DND-41 (cell line): ENCODE measurements at regions not wholly inside any gene's neighbourhood (a gene's known extent, or its start where the extent isn't known, plus 50 kb on each side); places are given as distances from the start of the nearest gene placed in this dataset.

Source experiments
- ATAC-seq: fragments of 200-7000 bp; cut with Tn5 transposase; 3 replicates; pipeline ENCODE4 v1.9.1; 2021; ENCODE audit warnings: low read depth; ENCODE audit not compliant: insufficient read depth
- DNase-seq: peaks from one replicate; pipeline ENCODE4 v3.0.0-alpha.2; 2020
- H2AFZ ChIP-seq: 2 replicates; pipeline ENCODE4 v1.6.0; 2012; ENCODE audit warnings: low read depth, low read length
- H3K27ac ChIP-seq: 2 replicates; pipeline ENCODE4 v1.5.1; 2012; ENCODE audit warnings: low read length, inconsistent platforms
- H3K27me3 ChIP-seq: fragments of 200-600 bp; sonication (generic); 2 replicates; pipeline ENCODE4 v1.6.0; 2012; ENCODE audit warnings: low read length, mild to moderate bottlenecking, inconsistent platforms; ENCODE audit not compliant: insufficient read depth, poor library complexity
- H3K36me3 ChIP-seq: 2 replicates; pipeline ENCODE4 v1.5.1; 2012; ENCODE audit warnings: low read length, inconsistent platforms; ENCODE audit not compliant: insufficient read depth
- H3K4me1 ChIP-seq: 2 replicates; pipeline ENCODE4 v1.5.1; 2012; ENCODE audit warnings: mild to moderate bottlenecking, low read length; ENCODE audit not compliant: insufficient read depth
- H3K4me2 ChIP-seq: 2 replicates; pipeline ENCODE4 v1.6.0; 2012; ENCODE audit warnings: mild to moderate bottlenecking, moderate library complexity, low read length, inconsistent platforms; ENCODE audit not compliant: insufficient read depth
- H3K4me3 ChIP-seq, 2 experiments: fragments of 200-600 bp in 1 of 2; shearing (Covaris generic) in 1 of 2; 2 replicates each; pipeline ENCODE4 v1.5.1; 2012 to 2016; ENCODE audit warnings: inconsistent platforms in 2 of 2, low read length in 2 of 2, mild to moderate bottlenecking in 2 of 2, low read depth in 1 of 2, moderate library complexity in 1 of 2
- H3K79me2 ChIP-seq: 2 replicates; pipeline ENCODE4 v1.6.0; 2012; ENCODE audit warnings: low read length, inconsistent platforms; ENCODE audit not compliant: insufficient read depth
- H3K9ac ChIP-seq: 2 replicates; pipeline ENCODE4 v1.6.0; 2012; ENCODE audit warnings: low read depth, mild to moderate bottlenecking, inconsistent platforms, low read length, moderate library complexity
- H3K9me3 ChIP-seq: 2 replicates; pipeline ENCODE4 v1.5.1; 2012; ENCODE audit warnings: low read length, moderate library complexity, mild to moderate bottlenecking, inconsistent platforms; ENCODE audit not compliant: insufficient read depth, severe bottlenecking
- H4K20me1 ChIP-seq: 2 replicates; pipeline ENCODE4 v1.6.0; 2012; ENCODE audit warnings: low read length; ENCODE audit not compliant: insufficient read depth
- EZH2 ChIP-seq: IDR thresholded peaks from 3 replicates; pipeline ENCODE4 v1.6.1; 2012; ENCODE audit warnings: borderline replicate concordance, low read depth, mild to moderate bottlenecking, moderate library complexity, low read length, inconsistent platforms; ENCODE audit not compliant: severe bottlenecking
- TF ChIP-seq, protein P1 (sequence below): IDR thresholded peaks from 2 replicates; pipeline ENCODE4 v1.5.1; 2012; ENCODE audit warnings: borderline replicate concordance, low read length, moderate library complexity, mild to moderate bottlenecking; ENCODE audit not compliant: poor library complexity, severe bottlenecking; ENCODE audit errors: extremely low read depth

DNA sequence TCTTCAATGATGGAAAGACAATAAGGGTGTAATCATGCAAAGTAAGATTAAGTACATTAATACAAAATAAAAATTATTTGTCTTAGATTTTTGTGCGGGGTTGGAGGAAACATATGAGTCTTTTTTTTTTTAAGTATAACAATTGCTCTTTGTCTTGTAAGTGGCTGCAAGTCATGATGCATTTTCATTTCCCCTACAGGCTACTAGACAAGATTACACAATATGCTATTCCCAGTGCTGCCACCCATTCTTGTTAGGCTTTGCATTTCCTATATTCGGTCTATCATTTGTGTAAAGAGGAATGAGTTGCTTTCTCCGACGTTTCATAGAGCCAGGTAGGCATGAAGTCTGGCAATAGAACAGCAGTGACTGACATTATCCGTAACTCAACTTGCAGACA is 294.2 kb upstream of the CYLC2 start:
- no peaks in the 10 kb centered on the region for H3K36me3 ChIP-seq
- H3K27ac ChIP-seq = no peak overlapping the region
- no peaks in the 10 kb centered on the region for H3K4me1 ChIP-seq
- no peak overlapping the region for H2AFZ ChIP-seq
- H3K4me3 ChIP-seq = no peak overlapping the region
- H3K79me2 ChIP-seq = no peaks in the 10 kb centered on the region
- no peaks in the 10 kb centered on the region for H3K9me3 ChIP-seq
- no peaks in the 10 kb centered on the region for H4K20me1 ChIP-seq
- no peak for DNase-seq
- no peaks in the 10 kb centered on the region for H3K27me3 ChIP-seq
- no peak overlapping the region for H3K9ac ChIP-seq
- no peak for ATAC-seq
- H3K4me2 ChIP-seq = no peak overlapping the region
- TF ChIP-seq EZH2 = no peak
- TF ChIP-seq, protein P1, sequence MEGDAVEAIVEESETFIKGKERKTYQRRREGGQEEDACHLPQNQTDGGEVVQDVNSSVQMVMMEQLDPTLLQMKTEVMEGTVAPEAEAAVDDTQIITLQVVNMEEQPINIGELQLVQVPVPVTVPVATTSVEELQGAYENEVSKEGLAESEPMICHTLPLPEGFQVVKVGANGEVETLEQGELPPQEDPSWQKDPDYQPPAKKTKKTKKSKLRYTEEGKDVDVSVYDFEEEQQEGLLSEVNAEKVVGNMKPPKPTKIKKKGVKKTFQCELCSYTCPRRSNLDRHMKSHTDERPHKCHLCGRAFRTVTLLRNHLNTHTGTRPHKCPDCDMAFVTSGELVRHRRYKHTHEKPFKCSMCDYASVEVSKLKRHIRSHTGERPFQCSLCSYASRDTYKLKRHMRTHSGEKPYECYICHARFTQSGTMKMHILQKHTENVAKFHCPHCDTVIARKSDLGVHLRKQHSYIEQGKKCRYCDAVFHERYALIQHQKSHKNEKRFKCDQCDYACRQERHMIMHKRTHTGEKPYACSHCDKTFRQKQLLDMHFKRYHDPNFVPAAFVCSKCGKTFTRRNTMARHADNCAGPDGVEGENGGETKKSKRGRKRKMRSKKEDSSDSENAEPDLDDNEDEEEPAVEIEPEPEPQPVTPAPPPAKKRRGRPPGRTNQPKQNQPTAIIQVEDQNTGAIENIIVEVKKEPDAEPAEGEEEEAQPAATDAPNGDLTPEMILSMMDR = no peak

DNA sequence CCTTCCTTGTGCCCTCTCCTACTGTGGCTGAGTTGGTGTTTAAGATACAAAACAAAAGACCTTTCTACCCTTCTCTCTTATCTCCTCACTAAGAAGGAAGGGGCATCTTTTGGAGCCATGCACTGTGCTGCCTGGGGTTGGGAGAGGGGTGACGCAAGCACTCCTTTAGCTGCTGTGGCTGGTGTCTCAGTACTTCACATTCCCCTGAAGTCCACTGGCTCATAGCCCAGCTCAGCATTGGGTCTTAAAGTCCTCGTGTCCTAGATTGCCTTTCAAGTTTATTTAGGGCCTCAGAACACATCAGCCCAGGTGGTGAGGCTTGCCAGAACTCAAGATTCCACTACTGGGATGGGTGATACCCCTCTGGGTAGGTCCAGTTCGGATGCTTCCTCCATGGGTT is 325.9 kb upstream of the CYLC2 start:
- Histone ChIP-seq H2AFZ (no peak overlapping the region), H3K27ac (no peak overlapping the region), H3K4me2 (no peak overlapping the region), H3K9me3 (no peaks in the 10 kb centered on the region), H3K9ac (no peak overlapping the region), H3K27me3 (no peaks in the 10 kb centered on the region), H3K79me2 (no peaks in the 10 kb centered on the region), H3K4me3 (no peak overlapping the region), H4K20me1 (no peaks in the 10 kb centered on the region), H3K36me3 (no peaks in the 10 kb centered on the region), H3K4me1 (no peaks in the 10 kb centered on the region)
- no peak for TF ChIP-seq EZH2
- TF ChIP-seq, protein P1 = no peak
- ATAC-seq (no peak), DNase-seq (no peak)

DNA sequence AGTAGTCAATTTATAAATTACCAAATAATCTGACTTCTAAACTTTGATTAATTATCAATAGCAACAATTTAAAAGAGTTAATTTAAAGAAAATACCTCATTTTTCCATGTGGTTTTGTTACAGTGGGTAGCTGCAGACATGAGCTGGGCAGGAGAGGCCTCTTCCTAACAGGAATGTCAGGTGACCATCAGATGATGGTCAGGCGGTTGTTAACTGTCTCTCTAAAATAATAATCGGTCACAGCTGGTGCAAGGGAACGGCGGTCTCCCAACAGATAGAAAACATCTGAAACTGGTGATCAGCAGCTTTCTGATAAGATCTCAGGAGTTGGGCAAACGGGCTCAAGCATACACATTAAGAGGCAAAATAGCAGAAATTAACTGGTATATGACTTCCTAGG is 342.7 kb upstream of the CYLC2 start:
- Histone ChIP-seq H2AFZ (no peak overlapping the region), H3K9ac (no peak overlapping the region), H3K36me3 (no peaks in the 10 kb centered on the region), H3K4me3 (no peak overlapping the region), H4K20me1 (no peaks in the 10 kb centered on the region), H3K27me3 (no peaks in the 10 kb centered on the region), H3K27ac (no peak overlapping the region), H3K4me1 (no peaks in the 10 kb centered on the region), H3K79me2 (no peaks in the 10 kb centered on the region), H3K4me2 (no peak overlapping the region), H3K9me3 (no peaks in the 10 kb centered on the region)
- ATAC-seq (no peak), DNase-seq (no peak)
- TF ChIP-seq, protein P1 = no peak

DNA sequence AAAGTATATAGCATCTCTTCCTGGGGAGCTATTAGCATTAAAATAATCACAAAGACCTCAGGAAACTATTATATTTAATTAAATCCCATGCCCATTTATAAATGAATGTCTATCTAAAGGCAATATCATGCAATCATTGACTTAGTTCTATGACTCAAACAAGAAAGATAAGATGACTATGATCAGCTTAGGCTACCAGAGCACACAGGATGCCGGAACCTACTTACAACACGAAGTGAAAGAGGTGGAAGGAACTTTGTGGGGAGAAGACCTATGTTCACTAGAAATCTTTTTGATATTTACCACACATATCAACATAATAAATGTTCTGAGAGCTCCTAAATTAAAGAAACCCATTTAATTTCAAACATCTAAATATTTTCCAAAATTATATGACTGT is 344.2 kb upstream of the CYLC2 start:
- no peak for TF ChIP-seq EZH2
- TF ChIP-seq, protein P1 = no peak
- no peaks in the 10 kb centered on the region for H3K4me1 ChIP-seq
- no peak overlapping the region for H3K4me2 ChIP-seq
- H3K36me3 ChIP-seq = no peaks in the 10 kb centered on the region
- H3K79me2 ChIP-seq = no peaks in the 10 kb centered on the region
- no peak overlapping the region for H2AFZ ChIP-seq
- H4K20me1 ChIP-seq = no peaks in the 10 kb centered on the region
- no peak overlapping the region for H3K4me3 ChIP-seq
- no peaks in the 10 kb centered on the region for H3K27me3 ChIP-seq
- H3K9ac ChIP-seq = no peak overlapping the region
- ATAC-seq (no peak), DNase-seq (no peak)
- H3K9me3 ChIP-seq = no peaks in the 10 kb centered on the region
- no peak overlapping the region for H3K27ac ChIP-seq
